Heart right ventricle (tissue), 16 donors: ENCODE measurements at regions not wholly inside any gene's neighbourhood (a gene's known extent, or its start where the extent isn't known, plus 50 kb on each side); places are given as distances from the start of the nearest gene placed in this dataset.

ENCODE experiments used
- ATAC-seq, 8 donors: fragments of 200-7000 bp; cut with Tn5 transposase; one replicate each; pipeline ENCODE4 v1.9.1; 2020; ENCODE audit warnings: mild to moderate bottlenecking in 8 of 8, moderate library complexity in 8 of 8, moderate number of reproducible peaks in 1 of 8
- DNase-seq, 2 donors: peaks; one replicate each; pipeline ENCODE4 v3.0.0-alpha.2; 2020
- H3K27ac ChIP-seq, 10 donors: fragments of 200-600 bp; sonication (generic) in 2 of 10; one replicate each; pipeline versions ENCODE4 v1.5.0 to v1.8.0; 2020 to 2022; ENCODE audit warnings: mild to moderate bottlenecking in 3 of 10
- H3K27me3 ChIP-seq, 7 donors: fragments of 200-600 bp; one replicate each; pipeline ENCODE4 v1.8.0; 2021 to 2022; ENCODE audit warnings: mild to moderate bottlenecking in 2 of 7
- H3K36me3 ChIP-seq, 9 donors: fragments of 200-600 bp; sonication (generic) in 1 of 9; one replicate each; pipeline versions ENCODE4 v1.5.0 to v1.8.0; 2020 to 2022; ENCODE audit warnings: mild to moderate bottlenecking in 2 of 9
- H3K4me1 ChIP-seq, 9 donors: fragments of 200-600 bp; sonication (generic) in 1 of 9; one replicate each; pipeline versions ENCODE4 v1.5.0 to v1.8.0; 2020 to 2022; ENCODE audit warnings: mild to moderate bottlenecking in 4 of 9
- H3K4me3 ChIP-seq, 10 donors: fragments of 200-600 bp; sonication (generic) in 2 of 10; one replicate each; pipeline versions ENCODE4 v1.5.0 to v1.8.0; 2020 to 2022; ENCODE audit warnings: mild to moderate bottlenecking in 7 of 10, moderate library complexity in 2 of 10
- H3K9me3 ChIP-seq, 11 donors: fragments of 200-600 bp in 10 of 11; sonication (generic) in 2 of 11; one replicate each; pipeline versions ENCODE4 v1.5.0 to v1.8.0; 2013 to 2022; ENCODE audit warnings: mild to moderate bottlenecking in 2 of 11, control low read depth in 1 of 11, moderate library complexity in 1 of 11
- WGBS, 2 donors: extraction: QIAGEN DNeasy Blood & Tissue Kit; methylation state at CpG; one replicate each; pipeline ENCODE4 v1.1.7; 2013; ENCODE audit warnings: inconsistent platforms in 1 of 2; 5-methylcytosine and 5-hydroxymethylcytosine counted together
- intact Hi-C, 10 donors: fragments of 100-400 bp; cut with DNase I; formaldehyde crosslinking; loops; one replicate each; pipeline versions ENCODE4 v1.11.1 to v1.14.2; 2022
- TF ChIP-seq, protein P1 (sequence below), 9 donors: fragments of 200-600 bp; sonication (generic) in 2 of 9; IDR thresholded peaks; one replicate each; pipeline versions ENCODE4 v1.5.0 to v1.8.0; 2021 to 2022; ENCODE audit warnings: antibody characterized with exemption in 9 of 9, mild to moderate bottlenecking in 5 of 9, moderate library complexity in 1 of 9
- donor health status: Arrhythmogenic right ventricular cardiomyopathy.
- donor health status: ischemic (EF 13 %, LVEDD 7.1; RV severe dilation, severe dysfunction).
- donor health status: healthy with polysubstance abuse.
- donor health status: DM: no; HTN: yes; CAD: no.
- donor health status: DM: no; HTN: no; CAD: no.
- donor health status: ischemic (EF 25% LVEDD 6.9; RV normal size, moderate dysfunction).
- donor health status: ischemic (EF 25% LVEDD 5.7; RV mildly dilated, moderate dysfunction).
- donor health status: healthy.
- donor health status: DM: yes; HTN: yes; CAD: no.
- donor health status: Ischemic cardiomyopathy.
- donor health status: ischemic (EF 35%, LVEDD 5.7; RV mildly dilated, moderate dysfunction).
- donor health status: nonischemic (EF 11% LVEDD 7.7; RV severe dilation, severe dysfunction).
- donor health status: DM: yes; HTN: yes; CAD: no.
- donor health status: PGD.
- donor health status: ischemic (EF 29% LVEDD 5.4; RV normal size, mild dysfunction).
- donor health status: nonischemic (EF 23%, LVEDD 6.1; RV moderate dilation, normal function).

DNA sequence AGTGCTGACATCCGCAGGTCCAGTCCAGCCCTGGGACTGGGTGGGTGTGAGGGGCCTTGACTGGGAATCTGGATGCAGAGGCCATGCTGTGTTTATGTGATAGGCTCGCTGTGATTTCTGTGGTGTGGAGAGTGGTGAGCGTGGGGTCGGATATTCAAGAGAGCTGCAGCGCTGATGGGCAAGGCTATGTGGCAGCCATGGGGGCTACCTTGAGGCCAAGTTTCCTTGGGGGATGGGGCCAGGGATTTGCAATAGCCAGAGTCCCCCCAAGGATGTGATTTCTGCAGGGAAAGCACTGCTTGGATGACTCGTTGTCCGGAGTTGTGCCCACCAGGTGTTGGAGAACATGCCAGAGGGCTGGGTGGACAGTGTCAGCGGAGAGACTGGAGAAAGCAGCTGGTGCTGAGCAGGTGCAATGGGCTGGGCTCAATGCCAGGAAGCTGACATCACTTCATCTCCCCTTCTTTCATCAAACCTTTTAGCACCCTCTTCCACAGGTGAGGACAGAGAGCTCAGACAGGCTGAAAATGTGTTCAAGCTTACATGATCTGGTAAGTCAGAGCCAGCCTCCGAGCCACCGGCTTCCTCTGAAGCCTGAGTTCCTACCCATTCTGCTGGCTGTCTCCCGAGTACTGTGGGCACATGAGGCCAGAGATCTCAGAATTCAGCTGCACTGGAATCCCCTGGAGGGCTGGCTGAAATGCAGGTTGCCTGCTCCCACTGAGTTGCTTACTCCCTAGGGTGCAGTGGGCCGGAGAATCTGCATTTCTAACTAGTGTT lies 132.9 kb downstream of the RHOU start:
- Histone ChIP-seq H3K4me1 (peaks cover 0 to 10% (median 0%) of the 10 kb centered on the region in 9 donors), H3K27me3 (peaks cover 0 to 11% (median 0%) of the 10 kb centered on the region in 7 donors), H3K36me3 (no peaks in the 10 kb centered on the region), H3K4me3 (no peak overlapping the region), H3K27ac (no peak overlapping the region), H3K9me3 (no peaks in the 10 kb centered on the region)
- TF ChIP-seq, protein P1, sequence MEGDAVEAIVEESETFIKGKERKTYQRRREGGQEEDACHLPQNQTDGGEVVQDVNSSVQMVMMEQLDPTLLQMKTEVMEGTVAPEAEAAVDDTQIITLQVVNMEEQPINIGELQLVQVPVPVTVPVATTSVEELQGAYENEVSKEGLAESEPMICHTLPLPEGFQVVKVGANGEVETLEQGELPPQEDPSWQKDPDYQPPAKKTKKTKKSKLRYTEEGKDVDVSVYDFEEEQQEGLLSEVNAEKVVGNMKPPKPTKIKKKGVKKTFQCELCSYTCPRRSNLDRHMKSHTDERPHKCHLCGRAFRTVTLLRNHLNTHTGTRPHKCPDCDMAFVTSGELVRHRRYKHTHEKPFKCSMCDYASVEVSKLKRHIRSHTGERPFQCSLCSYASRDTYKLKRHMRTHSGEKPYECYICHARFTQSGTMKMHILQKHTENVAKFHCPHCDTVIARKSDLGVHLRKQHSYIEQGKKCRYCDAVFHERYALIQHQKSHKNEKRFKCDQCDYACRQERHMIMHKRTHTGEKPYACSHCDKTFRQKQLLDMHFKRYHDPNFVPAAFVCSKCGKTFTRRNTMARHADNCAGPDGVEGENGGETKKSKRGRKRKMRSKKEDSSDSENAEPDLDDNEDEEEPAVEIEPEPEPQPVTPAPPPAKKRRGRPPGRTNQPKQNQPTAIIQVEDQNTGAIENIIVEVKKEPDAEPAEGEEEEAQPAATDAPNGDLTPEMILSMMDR (IDR thresholded peaks at IDR 0.05), result no peak
- DNase-seq, result no peak
- WGBS, 2 donors, result 77 to 85% methylated on average over 12 of the region's 12 CpGs
- ATAC-seq, result no peak
- intact Hi-C loops, result loop anchor here in 1 of 10 donors (10.0 kb wide), 1 partner anchor 67 kb away; no protein-coding TSS in a partner anchor

DNA sequence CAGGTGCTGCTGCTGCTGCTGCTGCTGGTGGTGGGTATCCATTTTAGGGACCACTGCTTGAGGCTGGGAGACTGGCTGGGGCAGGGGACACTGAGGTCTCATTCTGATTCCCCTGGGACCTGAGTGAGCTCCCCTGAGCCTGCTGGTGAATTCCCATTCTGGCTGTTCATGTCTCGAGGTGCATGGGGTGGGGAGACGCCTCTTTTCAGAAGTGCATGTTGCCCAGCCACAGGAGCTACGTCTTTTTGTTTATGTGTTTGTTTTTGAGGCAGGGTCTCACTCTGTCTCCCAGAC lies 133.4 kb downstream of the RHOU start:
- ATAC-seq, result no peak
- peaks cover 0 to 10% (median 0%) of the 10 kb centered on the region in 9 donors for H3K4me1 ChIP-seq
- no peak overlapping the region for H3K4me3 ChIP-seq
- H3K27ac ChIP-seq, result no peak overlapping the region
- H3K9me3 ChIP-seq, result no peaks in the 10 kb centered on the region
- H3K27me3 ChIP-seq, result peaks cover 0 to 11% (median 0%) of the 10 kb centered on the region in 7 donors
- DNase-seq, result no peak
- 91 to 93% methylated on average over 3 of the region's 3 CpGs for WGBS, 2 donors
- TF ChIP-seq, protein P1 (IDR thresholded peaks at IDR 0.05), result no peak
- intact Hi-C loops, result loop anchor here in 1 of 10 donors (10.0 kb wide), 1 partner anchor 66 kb away; no protein-coding TSS in a partner anchor
- H3K36me3 ChIP-seq, result no peaks in the 10 kb centered on the region

DNA sequence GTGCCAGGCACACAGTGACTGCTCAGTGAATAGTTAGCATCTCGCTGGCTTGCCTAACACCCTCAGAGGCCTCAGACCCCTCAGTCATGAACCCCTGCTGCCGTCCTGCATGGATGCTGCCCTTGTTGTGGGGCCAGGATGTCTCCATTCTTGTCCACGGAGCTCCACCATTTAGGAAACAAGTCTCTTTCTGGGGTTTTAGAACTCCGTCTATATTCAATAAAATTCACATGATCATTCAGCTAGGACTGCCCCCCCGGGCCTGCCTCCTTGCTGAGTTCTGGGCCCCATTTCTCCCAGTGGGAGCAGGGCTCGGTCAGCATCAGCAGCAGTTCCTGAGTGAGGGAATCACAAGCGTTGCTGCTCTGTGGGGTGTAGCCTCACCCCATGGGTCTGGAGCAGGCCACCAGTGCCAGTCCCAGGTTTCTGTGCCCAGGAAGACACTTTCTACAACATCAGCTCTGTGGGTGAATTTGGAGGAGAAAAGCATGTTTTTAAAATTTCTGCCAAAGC lies 134.1 kb downstream of the RHOU start:
- intact Hi-C loops, result loop anchor here in 1 of 10 donors (10.0 kb wide), 1 partner anchor 65 kb away; no protein-coding TSS in a partner anchor
- Histone ChIP-seq H3K4me3 (no peak overlapping the region), H3K4me1 (peaks cover 0 to 5% (median 0%) of the 10 kb centered on the region in 9 donors), H3K27me3 (peaks cover 0 to 11% (median 0%) of the 10 kb centered on the region in 7 donors), H3K27ac (no peak overlapping the region), H3K9me3 (no peaks in the 10 kb centered on the region), H3K36me3 (no peaks in the 10 kb centered on the region)
- DNase-seq (no peak), ATAC-seq (no peak)
- 88 to 89% methylated on average over 7 of the region's 7 CpGs for WGBS, 2 donors
- TF ChIP-seq, protein P1 (IDR thresholded peaks at IDR 0.05), result no peak

DNA sequence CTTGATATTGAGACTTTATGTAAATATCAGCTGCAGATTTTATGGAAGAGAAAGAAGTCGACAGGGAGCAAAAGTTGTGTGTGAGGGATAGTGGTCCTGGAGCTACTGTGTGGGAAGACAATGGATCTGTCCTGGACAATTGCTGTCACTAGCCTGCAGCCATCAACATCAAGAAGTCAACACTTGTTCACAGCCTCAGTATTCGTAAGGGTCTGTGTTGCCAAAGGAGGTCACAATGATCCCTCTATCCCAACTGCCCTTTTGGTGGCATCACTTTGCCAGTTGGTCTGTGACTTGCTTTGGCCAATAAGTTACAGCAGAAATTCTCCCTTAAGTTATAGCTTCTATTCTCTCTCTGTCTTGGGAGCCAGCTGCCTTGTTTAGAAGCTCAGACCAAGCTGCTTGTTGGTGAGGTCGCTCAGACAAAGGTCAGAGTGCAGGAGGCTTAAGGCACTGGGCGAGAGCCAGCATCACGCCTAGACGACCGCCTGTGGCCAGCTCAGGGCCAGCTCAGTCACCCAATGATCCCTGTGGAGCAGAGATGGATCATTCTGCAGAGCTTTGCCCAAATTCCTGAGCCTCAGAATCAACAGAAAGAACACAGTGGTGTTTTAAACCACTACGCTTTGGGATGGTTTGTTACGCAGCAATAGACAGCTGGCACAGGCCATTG lies 134.9 kb downstream of the RHOU start:
- Histone ChIP-seq H3K4me1 (peaks cover 0 to 5% (median 0%) of the 10 kb centered on the region in 9 donors), H3K27me3 (peaks cover 0 to 11% (median 0%) of the 10 kb centered on the region in 7 donors), H3K9me3 (no peaks in the 10 kb centered on the region), H3K4me3 (no peak overlapping the region), H3K36me3 (no peaks in the 10 kb centered on the region), H3K27ac (no peak overlapping the region)
- whole genome bisulfite sequencing, 2 donors, result 91 to 93% methylated on average over 9 of the region's 9 CpGs
- TF ChIP-seq, protein P1 (IDR thresholded peaks at IDR 0.05), result no peak
- ATAC-seq, result no peak
- intact Hi-C loops, result no loop called here
- DNase-seq, result no peak
